A549 (cell line): ENCODE measurements at regions not wholly inside any gene's neighbourhood (a gene's known extent, or its start where the extent isn't known, plus 50 kb on each side); places are given as distances from the start of the nearest gene placed in this dataset.

Experiments used
- ATAC-seq, 2 experiments: fragments of 200-7000 bp in 1 of 2; fragments of >200 bp in 1 of 2; cut with Nextera tagmentation in 1 of 2; cut with Tn5 transposase in 1 of 2; 3 replicates each; pipeline versions ENCODE4 v1.8.0 to v1.9.1; 2018 to 2020; ENCODE audit warnings: mild to moderate bottlenecking in 1 of 2, moderate library complexity in 1 of 2
- CTCF ChIA-PET: fragments of 300-600 bp; sonication (Branson Sonifier 250); formaldehyde crosslinking; extraction: SDS; loops from one replicate; lab custom pipeline; 2021; ENCODE audit warnings: antibody characterized with exemption, inconsistent platforms; lab: Yijun Ruan, JAX
- POLR2A ChIA-PET: fragments of 350-600 bp; formaldehyde crosslinking; extraction: SDS; loops from one replicate; lab custom pipeline; 2021; ENCODE audit warnings: antibody characterized with exemption, inconsistent platforms; lab: Yijun Ruan, JAX
- DNase-seq, 2 experiments: peaks; one replicate each; pipeline versions ENCODE4 v3.0.0 to v3.0.0-alpha.2; 2011 to 2016; ENCODE audit warnings: low read depth in 1 of 2, low spot score in 1 of 2
- FAIRE-seq: peaks from 2 replicates; lab custom pipeline; 2011; peaks lifted over from hg19 to GRCh38; lab: Jason Lieb, UNC
- H3K27ac ChIP-seq, 2 experiments: fragments of >200 bp; sonication (Bioruptor Twin); formaldehyde crosslinking; 3 replicates each; pipeline ENCODE4 v1.5.1; 2016 to 2017
- H3K4me1 ChIP-seq: fragments of >200 bp; sonication (Bioruptor Twin); formaldehyde crosslinking; 3 replicates; pipeline ENCODE4 v1.6.1; 2016
- H3K4me2 ChIP-seq: fragments of >200 bp; sonication (Bioruptor Twin); formaldehyde crosslinking; 3 replicates; pipeline ENCODE4 v1.6.1; 2016
- H3K4me3 ChIP-seq: fragments of >200 bp; sonication (Bioruptor Twin); formaldehyde crosslinking; 3 replicates; pipeline ENCODE4 v1.5.1; 2016
- H3K9me3 ChIP-seq: fragments of >200 bp; sonication (Bioruptor Twin); formaldehyde crosslinking; 3 replicates; pipeline ENCODE4 v1.6.1; 2016
- BHLHE40 ChIP-seq: IDR thresholded peaks from 2 replicates; pipeline ENCODE4 v1.6.1; 2012; ENCODE audit warnings: low read depth, low read length, inconsistent platforms
- CBX2 ChIP-seq: fragments of 200-600 bp; sonication (generic); IDR thresholded peaks from 2 replicates; pipeline ENCODE4 v1.6.1; 2016; ENCODE audit warnings: low read depth, mild to moderate bottlenecking, borderline replicate concordance
- CHD2 ChIP-seq: fragments of 150-350 bp; IDR thresholded peaks from 2 replicates; pipeline ENCODE4 v1.6.1; 2014; ENCODE audit warnings: low read length; ENCODE audit not compliant: partially characterized antibody
- EHF ChIP-seq: fragments of 250-450 bp; sonication (Bioruptor Pico); IDR thresholded peaks from 2 replicates; pipeline ENCODE4 v1.5.0; 2020; ENCODE audit warnings: mild to moderate bottlenecking
- EHMT2 ChIP-seq: fragments of 200-600 bp; sonication (generic); IDR thresholded peaks from 2 replicates; pipeline ENCODE4 v1.6.1; 2016; ENCODE audit warnings: antibody characterized with exemption, low read depth, mild to moderate bottlenecking, moderate library complexity
- EP300 ChIP-seq, 2 experiments: fragments of >200 bp; sonication (Bioruptor Twin); formaldehyde crosslinking; IDR thresholded peaks; 2 replicates in 1 of 2; 3 replicates in 1 of 2; pipeline ENCODE4 v1.6.1; 2016 to 2017
- FOSB ChIP-seq: fragments of 250-450 bp; sonication (Bioruptor Pico); IDR thresholded peaks from 2 replicates; pipeline ENCODE4 v1.5.0; 2020; ENCODE audit warnings: mild to moderate bottlenecking, moderate library complexity
- GATA3 ChIP-seq: IDR thresholded peaks from 2 replicates; pipeline ENCODE4 v1.6.1; 2012; ENCODE audit warnings: borderline replicate concordance
- HDAC2 ChIP-seq: fragments of 200-600 bp; sonication (generic); IDR thresholded peaks from 2 replicates; pipeline ENCODE4 v1.6.1; 2016
- HOXB5 ChIP-seq: fragments of 250-450 bp; sonication (Bioruptor Pico); IDR thresholded peaks from 2 replicates; pipeline ENCODE4 v1.5.0; 2020; ENCODE audit warnings: mild to moderate bottlenecking, moderate library complexity
- KDM5A ChIP-seq: fragments of 200-600 bp; sonication (generic); IDR thresholded peaks from 2 replicates; pipeline ENCODE4 v1.6.1; 2016; ENCODE audit warnings: antibody characterized with exemption, mild to moderate bottlenecking
- NR3C1 ChIP-seq: fragments of >200 bp; sonication (Bioruptor Twin); formaldehyde crosslinking; IDR thresholded peaks from 3 replicates; pipeline ENCODE4 v1.6.1; 2017
- POLR2AphosphoS2 ChIP-seq: conservative IDR thresholded peaks from 2 replicates; pipeline ENCODE4 v1.6.1; 2012; ENCODE audit warnings: low read length, improper control_type of control experiment, inconsistent platforms
- RAD21 ChIP-seq, 2 experiments: fragments of >200 bp in 1 of 2; sonication (Bioruptor Twin) in 1 of 2; formaldehyde crosslinking in 1 of 2; IDR thresholded peaks in 1 of 2; conservative IDR thresholded peaks in 1 of 2; 2 replicates in 1 of 2; 3 replicates in 1 of 2; pipeline ENCODE4 v1.6.1; 2012 to 2018; ENCODE audit warnings: inconsistent platforms in 1 of 2
- RCOR1 ChIP-seq: fragments of 150-350 bp; IDR thresholded peaks from 2 replicates; pipeline ENCODE4 v1.6.1; 2014; ENCODE audit warnings: antibody characterized with exemption, low read length, low read depth
- SMC3 ChIP-seq: fragments of >200 bp; sonication (Bioruptor Twin); formaldehyde crosslinking; IDR thresholded peaks from 3 replicates; pipeline ENCODE4 v1.6.1; 2018; ENCODE audit warnings: inconsistent platforms
- TFCP2L1 ChIP-seq: fragments of 250-450 bp; sonication (Bioruptor Pico); IDR thresholded peaks from 2 replicates; pipeline ENCODE4 v1.5.0; 2021; ENCODE audit warnings: mild to moderate bottlenecking
- ZC3H11A ChIP-seq: fragments of 450-650 bp; IDR thresholded peaks from 2 replicates; pipeline ENCODE4 v1.6.1; 2014; ENCODE audit warnings: antibody characterized with exemption, mild to moderate bottlenecking
- ZFP36 ChIP-seq: fragments of 450-650 bp; IDR thresholded peaks from 2 replicates; pipeline ENCODE4 v1.6.1; 2014; ENCODE audit warnings: borderline replicate concordance; ENCODE audit not compliant: partially characterized antibody
- ZNF302 ChIP-seq: fragments of 250-450 bp; sonication (Bioruptor Pico); IDR thresholded peaks from 2 replicates; pipeline ENCODE4 v1.9.0; 2021; ENCODE audit warnings: inconsistent platforms, mild to moderate bottlenecking, moderate library complexity
- WGBS: methylation state at CpG from one replicate; pipeline ENCODE4 v1.1.6; 2017; ENCODE audit errors: missing lambda C conversion rate; 5-methylcytosine and 5-hydroxymethylcytosine counted together
- TF ChIP-seq, protein P1 (sequence below): fragments of 250-450 bp; sonication (Bioruptor Pico); IDR thresholded peaks from 2 replicates; pipeline ENCODE4 v1.5.0; 2020; ENCODE audit warnings: low read depth, mild to moderate bottlenecking, moderate library complexity
- TF ChIP-seq, protein P2 (sequence below): fragments of >200 bp; sonication (Bioruptor Twin); formaldehyde crosslinking; IDR thresholded peaks from 3 replicates; pipeline ENCODE4 v1.6.1; 2016
- TF ChIP-seq, protein P3 (sequence below): fragments of >200 bp; sonication (Bioruptor Twin); formaldehyde crosslinking; IDR thresholded peaks from 2 replicates; pipeline ENCODE4 v1.6.1; 2016
- TF ChIP-seq, protein P4 (sequence below): IDR thresholded peaks from 2 replicates; pipeline ENCODE4 v1.6.1; 2012
- TF ChIP-seq, protein P5 (sequence below): fragments of 250-450 bp; sonication (Bioruptor Pico); IDR thresholded peaks from 2 replicates; pipeline ENCODE4 v1.5.0; 2021; ENCODE audit warnings: mild to moderate bottlenecking, moderate library complexity, borderline replicate concordance

DNA sequence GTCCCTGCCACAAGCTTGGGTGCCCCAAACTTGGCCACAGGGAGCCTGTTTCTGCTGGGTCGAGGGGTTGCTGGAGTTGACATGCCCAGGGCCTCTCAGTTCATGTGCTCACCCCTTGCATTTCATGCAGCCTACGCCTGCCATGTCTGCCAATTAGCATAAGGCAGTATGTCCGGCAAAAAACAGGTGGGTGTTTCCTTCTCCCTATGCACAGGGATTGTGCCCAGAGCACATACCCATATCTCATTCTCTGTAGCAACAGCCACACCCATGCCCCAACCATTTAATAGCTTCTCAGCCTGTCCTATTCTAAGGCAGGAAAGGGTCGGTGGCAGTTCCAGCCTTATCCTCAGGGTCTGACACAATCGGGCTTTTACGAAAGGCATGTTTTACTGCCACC lies 340.4 kb upstream of the ASIC2 start:
- CTCF ChIA-PET, result interaction anchor here (0.8 kb wide), 1 partner anchor 113 kb away, joined by 3 read pairs; no protein-coding TSS in a partner anchor
- 13% methylated on average over 6 of the region's 6 CpGs for WGBS
- H3K4me1 ChIP-seq, result no peaks in the 10 kb centered on the region
- DNase-seq (no peak), ATAC-seq (no peak)
- POLR2A ChIA-PET, result no interaction called here
- no peak overlapping the region for H3K27ac ChIP-seq
- H3K9me3 ChIP-seq, result peaks cover 11% of the 10 kb centered on the region; the same call in 2 of the 3 replicates
- H3K4me3 ChIP-seq, result no peak overlapping the region
- no peak overlapping the region for H3K4me2 ChIP-seq
- no peak for TF ChIP-seq POLR2AphosphoS2
- no peak for TF ChIP-seq ZNF302 (CRISPR knock-in tag)
- TF ChIP-seq HDAC2, result no peak
- TF ChIP-seq CHD2, result no peak
- TF ChIP-seq, all 56 proteins: peak for 0
- FAIRE-seq, result no peak

DNA sequence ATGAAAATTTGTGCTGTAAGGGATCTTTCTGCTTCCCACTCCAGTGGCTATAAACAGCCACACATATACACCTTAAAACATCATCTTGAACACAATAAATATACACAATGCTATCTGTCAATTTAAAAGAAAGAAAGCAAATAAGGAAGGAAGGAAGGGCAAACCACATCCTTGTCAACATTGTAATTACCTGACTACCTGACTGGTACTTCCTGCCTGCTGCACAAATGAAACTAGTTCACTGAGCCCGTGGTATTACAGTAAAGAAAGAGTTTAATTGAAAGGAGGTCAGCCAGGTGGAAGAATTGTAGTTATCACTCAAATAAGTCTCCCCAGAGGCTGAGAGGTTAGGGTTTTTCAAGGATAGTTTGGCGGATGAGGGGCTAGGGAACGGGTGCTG lies 344.4 kb upstream of the ASIC2 start:
- H3K4me1 ChIP-seq, result no peaks in the 10 kb centered on the region
- POLR2A ChIA-PET, result no interaction called here
- DNase-seq (no peak), FAIRE-seq (no peak), ATAC-seq (no peak)
- CTCF ChIA-PET, result interaction anchor here (1.3 to 1.6 kb wide), 2 partner anchors 9 to 16 kb away, joined by 3 to 5 read pairs; no protein-coding TSS in a partner anchor
- peaks cover 11% of the 10 kb centered on the region for H3K9me3 ChIP-seq
- H3K4me2 ChIP-seq, result no peak overlapping the region
- TF ChIP-seq SMC3, result no peak
- TF ChIP-seq TFCP2L1 (CRISPR knock-in tag), result no peak
- no peak for TF ChIP-seq HOXB5 (CRISPR knock-in tag)
- no peak for TF ChIP-seq EHF (CRISPR knock-in tag)
- TF ChIP-seq, protein P1, sequence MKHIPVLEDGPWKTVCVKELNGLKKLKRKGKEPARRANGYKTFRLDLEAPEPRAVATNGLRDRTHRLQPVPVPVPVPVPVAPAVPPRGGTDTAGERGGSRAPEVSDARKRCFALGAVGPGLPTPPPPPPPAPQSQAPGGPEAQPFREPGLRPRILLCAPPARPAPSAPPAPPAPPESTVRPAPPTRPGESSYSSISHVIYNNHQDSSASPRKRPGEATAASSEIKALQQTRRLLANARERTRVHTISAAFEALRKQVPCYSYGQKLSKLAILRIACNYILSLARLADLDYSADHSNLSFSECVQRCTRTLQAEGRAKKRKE (CRISPR knock-in tag), result no peak
- no peak for TF ChIP-seq CBX2
- no peak for TF ChIP-seq BHLHE40
- no peak for TF ChIP-seq RAD21 (conservative IDR thresholded peaks at IDR 0.05 in 1 of 2, IDR thresholded peaks at IDR 0.05 in 1 of 2)
- TF ChIP-seq NR3C1, result no peak
- TF ChIP-seq, protein P2, sequence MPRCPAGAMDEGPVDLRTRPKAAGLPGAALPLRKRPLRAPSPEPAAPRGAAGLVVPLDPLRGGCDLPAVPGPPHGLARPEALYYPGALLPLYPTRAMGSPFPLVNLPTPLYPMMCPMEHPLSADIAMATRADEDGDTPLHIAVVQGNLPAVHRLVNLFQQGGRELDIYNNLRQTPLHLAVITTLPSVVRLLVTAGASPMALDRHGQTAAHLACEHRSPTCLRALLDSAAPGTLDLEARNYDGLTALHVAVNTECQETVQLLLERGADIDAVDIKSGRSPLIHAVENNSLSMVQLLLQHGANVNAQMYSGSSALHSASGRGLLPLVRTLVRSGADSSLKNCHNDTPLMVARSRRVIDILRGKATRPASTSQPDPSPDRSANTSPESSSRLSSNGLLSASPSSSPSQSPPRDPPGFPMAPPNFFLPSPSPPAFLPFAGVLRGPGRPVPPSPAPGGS, result no peak
- TF ChIP-seq EHMT2, result no peak
- no peak for TF ChIP-seq GATA3
- TF ChIP-seq FOSB, result no peak
- TF ChIP-seq ZFP36, result no peak
- TF ChIP-seq, protein P3, sequence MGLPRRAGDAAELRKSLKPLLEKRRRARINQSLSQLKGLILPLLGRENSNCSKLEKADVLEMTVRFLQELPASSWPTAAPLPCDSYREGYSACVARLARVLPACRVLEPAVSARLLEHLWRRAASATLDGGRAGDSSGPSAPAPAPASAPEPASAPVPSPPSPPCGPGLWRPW, result no peak
- no peak for TF ChIP-seq ZC3H11A
- no peak for TF ChIP-seq KDM5A
- TF ChIP-seq EP300 (IDR thresholded peaks at IDR 0.05), result no peak
- no peak overlapping the region for H3K27ac ChIP-seq
- 51% methylated on average over 3 of the region's 3 CpGs for WGBS
- H3K4me3 ChIP-seq, result no peak overlapping the region

DNA sequence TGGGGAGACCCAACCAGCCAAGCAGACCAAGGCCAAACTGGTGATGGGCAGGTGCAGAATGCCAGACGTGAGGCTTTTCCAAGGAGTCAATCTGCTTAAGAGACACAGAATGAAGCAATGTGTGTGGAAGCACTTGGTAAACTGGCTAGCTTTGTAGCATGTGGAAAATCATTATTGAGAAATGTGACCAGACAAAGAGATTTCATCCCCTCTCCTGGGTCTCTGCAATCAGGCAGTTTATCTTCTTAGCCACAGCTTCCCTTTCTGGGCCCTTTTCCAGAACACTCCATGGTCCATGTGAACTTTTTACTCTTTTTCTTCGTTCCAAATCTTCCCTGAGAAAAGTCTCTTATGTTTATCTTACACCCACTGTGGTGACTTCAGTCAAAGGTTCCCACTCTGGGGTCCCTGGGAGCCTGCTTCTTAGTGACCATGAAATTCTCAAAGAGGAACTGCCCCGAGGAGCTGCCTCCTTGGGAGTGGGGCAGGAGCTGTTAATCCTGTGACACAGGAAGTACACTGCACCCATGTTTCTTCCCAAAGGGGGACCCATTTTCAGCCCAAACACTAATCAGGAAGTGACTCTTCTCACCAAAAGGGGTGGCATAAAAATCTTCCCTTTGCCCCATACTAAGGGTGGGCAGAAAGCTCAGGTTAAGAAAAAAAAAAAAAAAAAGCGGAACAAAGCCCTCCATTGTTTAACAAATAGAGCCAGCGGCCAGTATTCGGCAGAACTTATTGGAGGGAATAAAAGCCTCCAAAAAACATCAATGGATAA lies 346.2 kb upstream of the ASIC2 start:
- WGBS, result 27% methylated on average over 6 of the region's 6 CpGs
- POLR2A ChIA-PET, result no interaction called here
- CTCF ChIA-PET, result interaction anchor here (0.7 kb wide), 1 partner anchor 8 kb away, joined by 3 read pairs; no protein-coding TSS in a partner anchor
- no peak for DNase-seq
- no peak for FAIRE-seq
- Histone ChIP-seq H3K4me1 (no peaks in the 10 kb centered on the region), H3K4me3 (no peak overlapping the region), H3K27ac (no peak overlapping the region), H3K9me3 (peaks cover 11% of the 10 kb centered on the region), H3K4me2 (no peak overlapping the region)
- ATAC-seq, result no peak
- TF ChIP-seq, protein P4, sequence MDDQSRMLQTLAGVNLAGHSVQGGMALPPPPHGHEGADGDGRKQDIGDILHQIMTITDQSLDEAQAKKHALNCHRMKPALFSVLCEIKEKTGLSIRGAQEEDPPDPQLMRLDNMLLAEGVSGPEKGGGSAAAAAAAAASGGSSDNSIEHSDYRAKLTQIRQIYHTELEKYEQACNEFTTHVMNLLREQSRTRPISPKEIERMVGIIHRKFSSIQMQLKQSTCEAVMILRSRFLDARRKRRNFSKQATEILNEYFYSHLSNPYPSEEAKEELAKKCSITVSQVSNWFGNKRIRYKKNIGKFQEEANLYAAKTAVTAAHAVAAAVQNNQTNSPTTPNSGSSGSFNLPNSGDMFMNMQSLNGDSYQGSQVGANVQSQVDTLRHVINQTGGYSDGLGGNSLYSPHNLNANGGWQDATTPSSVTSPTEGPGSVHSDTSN, result no peak
- no peak for TF ChIP-seq RCOR1
- TF ChIP-seq, protein P5, sequence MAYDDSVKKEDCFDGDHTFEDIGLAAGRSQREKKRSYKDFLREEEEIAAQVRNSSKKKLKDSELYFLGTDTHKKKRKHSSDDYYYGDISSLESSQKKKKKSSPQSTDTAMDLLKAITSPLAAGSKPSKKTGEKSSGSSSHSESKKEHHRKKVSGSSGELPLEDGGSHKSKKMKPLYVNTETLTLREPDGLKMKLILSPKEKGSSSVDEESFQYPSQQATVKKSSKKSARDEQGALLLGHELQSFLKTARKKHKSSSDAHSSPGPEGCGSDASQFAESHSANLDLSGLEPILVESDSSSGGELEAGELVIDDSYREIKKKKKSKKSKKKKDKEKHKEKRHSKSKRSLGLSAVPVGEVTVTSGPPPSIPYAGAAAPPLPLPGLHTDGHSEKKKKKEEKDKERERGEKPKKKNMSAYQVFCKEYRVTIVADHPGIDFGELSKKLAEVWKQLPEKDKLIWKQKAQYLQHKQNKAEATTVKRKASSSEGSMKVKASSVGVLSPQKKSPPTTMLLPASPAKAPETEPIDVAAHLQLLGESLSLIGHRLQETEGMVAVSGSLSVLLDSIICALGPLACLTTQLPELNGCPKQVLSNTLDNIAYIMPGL (CRISPR knock-in tag), result no peak
